H54 (cell line): ENCODE measurements at regions not wholly inside any gene's neighbourhood (a gene's known extent, or its start where the extent isn't known, plus 50 kb on each side); places are given as distances from the start of the nearest gene placed in this dataset.

ENCODE experiments used
- DNase-seq: peaks from one replicate; pipeline ENCODE4 v3.0.0; 2011; ENCODE audit warnings: low spot score, mixed read lengths; ENCODE audit not compliant: insufficient read length
- FAIRE-seq: peaks from 3 replicates; lab custom pipeline; 2011; peaks lifted over from hg19 to GRCh38; lab: Jason Lieb, UNC
- POLR2A ChIP-seq: IDR thresholded peaks from 2 replicates; pipeline ENCODE4 v1.6.1; 2011; ENCODE audit warnings: low read depth, mild to moderate bottlenecking, low read length

DNA sequence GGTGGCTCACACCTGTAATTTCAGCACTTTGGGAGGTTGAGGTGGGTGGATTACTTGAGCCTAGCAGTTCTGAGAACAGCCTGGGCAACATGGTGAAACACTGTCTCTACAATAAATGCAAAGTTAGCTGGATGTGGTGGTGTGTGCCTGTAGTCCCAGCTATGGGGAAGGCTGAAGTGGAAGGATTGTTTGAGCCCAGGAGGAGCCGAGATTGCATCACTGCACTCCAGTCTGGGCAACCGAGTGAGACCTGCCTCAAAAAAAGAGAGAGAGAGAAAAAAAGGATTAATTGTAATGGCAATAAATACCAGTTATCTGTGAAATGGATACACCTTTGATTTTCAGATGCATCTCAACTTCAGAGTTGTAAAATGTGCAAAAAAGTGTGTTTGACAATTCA, 58.8 kb downstream of the SPRY1 start:
- TF ChIP-seq POLR2A: no peak
- no peak for FAIRE-seq

DNA sequence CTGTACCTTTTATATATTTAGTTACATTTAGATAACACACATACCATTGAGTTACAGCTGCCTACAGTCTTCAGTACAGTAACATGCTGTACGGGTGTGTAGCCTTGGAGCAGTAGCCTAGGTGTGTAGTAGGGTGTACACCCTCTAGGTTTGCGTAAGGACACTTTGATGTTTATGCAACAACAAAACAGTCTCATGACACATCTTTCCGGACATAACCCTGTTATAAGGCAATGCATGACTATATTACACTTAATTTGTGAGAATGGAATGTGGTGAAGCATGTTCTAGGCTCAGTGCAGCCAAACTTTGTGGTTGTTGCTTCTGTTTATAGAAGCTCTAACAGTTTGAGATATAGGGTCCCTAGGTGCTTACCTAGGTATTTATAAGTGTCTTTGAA, 65.4 kb downstream of the SPRY1 start:
- TF ChIP-seq POLR2A: no peak
- DNase-seq: no peak

More for the DNA sequence above, 58.8 kb downstream of the SPRY1 start:
- no peak for DNase-seq

DNA sequence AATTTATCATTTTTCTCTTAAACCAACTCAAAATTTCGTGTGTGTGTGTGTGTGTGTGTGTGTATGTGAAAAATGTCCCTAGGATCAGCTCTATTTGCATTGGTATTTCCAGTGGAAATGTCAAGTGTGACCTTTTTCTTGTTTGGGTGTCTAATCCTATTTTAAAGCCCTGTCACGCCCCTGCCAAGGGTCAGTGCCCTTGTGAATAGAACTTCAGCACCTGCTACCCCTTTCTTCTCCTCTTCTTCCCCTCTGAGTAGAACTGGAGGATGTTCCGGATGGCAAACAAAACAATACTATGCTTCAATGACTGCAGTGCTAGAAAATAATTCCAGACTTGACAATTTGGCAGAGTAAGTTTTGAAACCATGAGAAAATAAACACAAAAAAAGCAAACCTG, 67.3 kb downstream of the SPRY1 start:
- no peak for FAIRE-seq
- no peak for TF ChIP-seq POLR2A
- no peak for DNase-seq

More for the DNA sequence above, 65.4 kb downstream of the SPRY1 start:
- FAIRE-seq: no peak

DNA sequence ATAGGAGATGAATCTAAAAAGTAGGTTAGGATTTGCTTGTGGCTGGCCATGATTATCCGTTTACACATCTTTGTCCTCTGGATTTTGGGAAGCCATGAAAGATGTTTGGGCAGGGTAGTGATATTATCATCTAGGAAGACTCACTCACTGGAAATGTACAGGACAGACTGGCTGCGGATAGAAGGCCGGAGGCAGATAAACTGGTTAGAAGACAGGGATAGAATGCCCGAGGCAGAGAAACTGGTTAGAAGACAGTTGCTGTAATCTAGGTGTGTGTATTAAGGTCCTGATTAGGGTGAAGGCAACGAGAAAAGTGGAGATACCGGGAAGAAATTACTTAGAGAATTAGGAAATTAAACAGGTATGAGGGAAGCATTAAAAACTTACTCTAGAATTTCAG, 68.8 kb downstream of the SPRY1 start:
- TF ChIP-seq POLR2A: no peak
- FAIRE-seq (no peak), DNase-seq (no peak)

DNA sequence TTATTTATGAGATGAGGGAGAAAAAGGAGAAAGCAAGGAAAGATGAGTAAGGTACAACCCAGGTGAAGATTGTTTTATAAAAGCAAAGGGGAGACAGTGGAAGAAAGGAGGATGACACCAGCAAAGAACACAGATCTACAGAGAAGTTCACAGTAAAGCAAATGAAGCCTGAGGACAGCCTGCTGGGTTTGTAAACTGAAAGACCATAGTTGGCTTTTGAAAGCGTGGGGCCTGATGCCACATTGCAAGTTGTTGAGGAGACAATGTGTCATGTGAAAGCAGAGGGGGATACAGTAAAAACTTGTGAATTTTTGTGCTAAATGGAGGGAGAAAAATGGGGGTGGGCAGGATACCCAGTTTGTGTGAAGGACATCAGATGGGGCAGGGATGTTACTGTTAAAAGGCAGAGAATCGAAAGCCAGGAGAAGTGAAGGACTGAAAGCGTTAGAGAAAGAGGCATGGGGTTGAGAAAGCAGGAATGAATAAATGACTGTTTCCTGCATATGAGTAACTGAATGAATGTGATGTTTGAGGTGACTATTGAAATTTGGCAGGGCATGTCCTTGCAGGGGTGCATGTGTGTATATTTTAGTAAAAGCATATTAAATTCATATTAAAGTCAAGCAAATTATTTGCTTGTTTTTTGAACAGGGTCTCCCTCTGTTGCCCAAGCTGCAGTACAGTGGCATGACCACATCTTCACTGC, 69.6 kb downstream of the SPRY1 start:
- no peak for DNase-seq
- TF ChIP-seq POLR2A: no peak
- no peak for FAIRE-seq

DNA sequence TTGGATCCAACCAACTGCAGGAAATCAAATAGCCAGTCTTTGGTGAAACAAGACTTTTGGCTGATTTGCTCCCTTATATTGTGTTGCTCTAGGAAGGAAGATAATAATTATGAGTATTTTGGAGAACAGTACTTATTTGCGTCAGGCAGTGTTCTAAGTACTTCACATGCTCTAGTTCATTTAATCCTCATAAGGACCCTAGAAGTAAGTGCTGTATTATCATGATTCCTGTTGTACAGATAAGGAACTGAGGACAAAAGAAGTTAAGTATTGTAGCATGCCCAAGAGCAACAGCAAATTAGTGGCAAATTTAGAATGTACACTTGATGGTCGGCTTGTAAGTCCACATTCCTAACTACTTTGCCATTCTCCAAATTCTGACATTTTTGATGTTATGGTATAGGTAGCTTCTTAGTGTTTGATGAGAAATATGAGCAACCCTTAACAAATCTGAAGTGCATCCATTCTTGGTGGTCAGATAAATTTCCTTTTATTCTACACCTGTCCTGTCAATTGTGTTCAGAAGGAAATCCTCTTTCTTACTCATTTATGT, 72.0 kb downstream of the SPRY1 start:
- FAIRE-seq: no peak

DNA sequence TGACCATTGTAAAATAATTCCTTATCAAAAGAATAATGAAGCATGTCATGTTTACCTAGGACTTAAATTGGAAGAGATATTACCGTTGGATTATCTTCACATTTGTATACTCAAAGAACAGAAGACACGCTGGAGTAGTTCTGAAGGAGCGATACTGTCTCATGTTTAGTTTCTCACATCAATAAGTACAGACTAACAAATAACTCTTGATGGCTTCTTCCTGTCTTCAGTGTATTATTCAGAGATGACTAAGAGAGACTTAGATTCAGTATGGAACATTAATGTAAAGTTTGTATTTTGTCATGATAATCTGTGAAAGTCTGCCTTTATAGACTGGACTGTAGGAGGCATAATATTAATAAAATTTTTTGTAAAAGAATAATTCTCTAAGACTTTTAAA, 72.7 kb downstream of the SPRY1 start:
- no peak for FAIRE-seq

More for the DNA sequence above, 72.0 kb downstream of the SPRY1 start:
- DNase-seq: no peak
- no peak for TF ChIP-seq POLR2A

DNA sequence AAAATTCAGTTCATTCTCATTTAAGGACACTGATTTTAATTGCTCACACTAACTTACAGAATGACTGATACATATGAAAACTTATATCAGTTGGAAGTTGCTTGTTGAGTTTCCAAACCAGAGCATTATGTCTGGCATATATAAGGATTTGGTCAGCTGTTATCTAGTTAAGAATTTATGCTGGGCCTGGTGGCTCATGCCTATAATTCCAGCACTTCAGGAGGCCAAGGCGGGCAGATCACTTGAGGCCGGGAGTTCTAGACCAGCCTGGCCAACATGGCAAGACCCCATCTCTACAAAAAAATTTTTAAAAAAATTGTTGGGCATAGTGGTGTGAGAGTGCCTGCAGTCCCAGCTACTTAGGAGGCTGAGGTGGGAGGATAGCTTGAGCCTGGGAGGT, 73.1 kb downstream of the SPRY1 start:
- no peak for TF ChIP-seq POLR2A
- no peak for DNase-seq
- FAIRE-seq: no peak

More for the DNA sequence above, 72.7 kb downstream of the SPRY1 start:
- TF ChIP-seq POLR2A: no peak
- no peak for DNase-seq

DNA sequence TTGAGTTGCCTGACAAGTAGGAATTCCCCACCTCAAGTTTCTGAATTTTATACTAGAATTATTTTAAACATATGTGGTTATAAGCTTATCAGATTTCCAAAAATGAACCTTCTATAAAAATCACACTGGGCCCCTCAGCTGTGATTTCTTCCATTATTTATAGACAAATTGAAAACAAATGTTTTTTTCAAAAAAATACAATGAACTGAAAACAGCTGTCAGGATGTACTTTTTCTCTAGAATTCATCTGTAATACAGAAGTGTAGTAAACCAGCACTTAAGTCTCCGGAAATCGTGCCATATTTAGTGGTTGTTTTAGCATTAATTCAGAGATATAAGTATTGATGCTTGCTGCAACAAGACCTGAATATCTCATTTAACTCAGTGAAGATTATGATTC, 74.0 kb downstream of the SPRY1 start:
- DNase-seq (no peak), FAIRE-seq (no peak)
- TF ChIP-seq POLR2A: no peak

DNA sequence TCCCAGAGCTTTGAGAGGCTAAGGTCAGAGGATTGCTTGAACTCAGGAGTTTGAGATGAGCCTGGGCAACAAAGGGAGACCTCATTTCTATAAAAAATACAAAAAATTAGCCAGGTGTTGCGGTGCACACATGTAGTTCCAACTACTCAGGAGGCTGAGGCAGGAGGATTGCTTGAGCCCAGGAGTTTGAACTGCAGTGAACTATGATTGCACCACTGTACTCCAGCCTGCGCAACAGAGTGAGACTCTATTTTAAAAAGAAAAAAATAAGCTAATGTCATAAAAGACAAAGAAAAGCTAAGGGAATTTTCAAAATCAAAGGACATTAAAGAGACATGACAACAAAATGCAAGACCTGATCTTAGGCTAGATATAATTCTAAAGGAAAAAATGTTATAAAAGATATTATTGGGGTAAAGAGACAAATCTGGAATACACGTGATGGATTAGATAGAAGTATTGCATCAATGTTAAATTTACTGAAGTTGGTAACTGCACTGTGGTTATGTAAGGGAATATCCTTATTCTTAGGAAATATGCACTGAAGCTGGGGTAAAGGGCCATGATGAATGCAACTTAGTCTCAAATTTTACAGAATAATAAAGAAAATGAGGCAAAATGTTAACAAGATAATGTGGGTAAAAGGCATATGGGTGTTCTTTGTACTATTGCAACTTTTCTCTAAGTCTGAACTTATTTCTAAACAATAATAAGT, 75.2 kb downstream of the SPRY1 start:
- DNase-seq (no peak), FAIRE-seq (no peak)

DNA sequence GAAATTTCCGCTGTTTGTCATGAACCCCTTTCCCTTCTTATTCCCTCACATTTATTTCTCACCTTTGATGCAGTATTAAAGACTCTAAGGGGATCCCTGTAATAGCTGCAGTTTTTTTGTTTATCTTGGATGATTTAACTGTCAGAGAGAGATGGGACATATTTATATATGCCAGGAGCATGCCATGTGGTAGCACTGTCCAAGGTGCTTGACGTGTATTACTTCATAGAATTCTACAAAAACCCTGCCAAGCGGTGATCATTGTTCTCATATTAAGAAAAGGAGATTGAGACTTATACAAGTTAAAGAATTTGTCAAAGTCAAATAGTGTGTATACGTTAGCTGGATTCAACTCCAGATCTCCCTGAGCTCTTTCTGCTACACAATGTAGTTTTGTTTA, 78.2 kb downstream of the SPRY1 start:
- no peak for DNase-seq
- no peak for FAIRE-seq
- TF ChIP-seq POLR2A: no peak

More for the DNA sequence above, 75.2 kb downstream of the SPRY1 start:
- TF ChIP-seq POLR2A: no peak

DNA sequence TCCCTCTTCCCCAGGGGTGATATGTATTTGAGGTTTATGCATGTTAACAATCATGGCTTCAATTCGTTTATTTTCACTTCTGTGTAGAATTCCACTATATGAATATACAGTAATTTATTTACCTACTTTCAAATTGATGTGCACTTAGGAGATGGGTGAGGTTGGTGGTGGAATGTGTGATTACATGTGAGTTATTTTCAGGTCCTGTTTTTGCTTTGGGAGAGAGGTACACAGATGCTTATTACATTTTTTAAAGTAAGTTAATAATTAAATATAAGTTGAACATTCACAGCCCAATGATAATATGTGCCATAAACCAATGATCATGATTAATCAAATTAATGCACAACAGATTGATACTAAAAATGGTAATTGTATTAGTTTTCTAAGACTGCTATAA, 79.5 kb downstream of the SPRY1 start:
- TF ChIP-seq POLR2A: no peak
- FAIRE-seq: no peak
- DNase-seq: no peak

DNA sequence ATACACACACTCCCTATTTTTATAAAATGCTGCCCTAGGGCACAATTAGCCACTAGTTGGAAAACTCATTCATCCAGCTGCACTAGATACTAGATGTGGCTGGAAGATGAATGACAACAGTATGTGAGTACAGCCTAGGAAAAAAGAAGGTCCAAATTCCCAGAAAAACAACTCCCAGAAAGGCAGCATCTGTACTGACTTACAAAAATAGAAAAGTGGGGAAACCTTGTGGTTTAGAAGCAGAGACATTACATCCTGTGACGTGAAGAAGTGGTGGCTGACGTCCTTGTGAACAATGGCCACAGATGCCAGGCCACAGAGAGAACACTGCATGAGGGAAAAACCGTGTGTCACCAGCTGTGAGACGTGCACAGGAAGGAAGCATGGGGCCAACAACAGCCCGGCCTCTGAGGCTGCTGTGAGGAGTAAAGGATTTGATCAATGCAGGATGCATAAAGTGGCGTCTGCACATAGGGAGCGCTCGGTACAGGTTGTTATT, 81.2 kb downstream of the SPRY1 start:
- FAIRE-seq (no peak), DNase-seq (no peak)
- TF ChIP-seq POLR2A: no peak

DNA sequence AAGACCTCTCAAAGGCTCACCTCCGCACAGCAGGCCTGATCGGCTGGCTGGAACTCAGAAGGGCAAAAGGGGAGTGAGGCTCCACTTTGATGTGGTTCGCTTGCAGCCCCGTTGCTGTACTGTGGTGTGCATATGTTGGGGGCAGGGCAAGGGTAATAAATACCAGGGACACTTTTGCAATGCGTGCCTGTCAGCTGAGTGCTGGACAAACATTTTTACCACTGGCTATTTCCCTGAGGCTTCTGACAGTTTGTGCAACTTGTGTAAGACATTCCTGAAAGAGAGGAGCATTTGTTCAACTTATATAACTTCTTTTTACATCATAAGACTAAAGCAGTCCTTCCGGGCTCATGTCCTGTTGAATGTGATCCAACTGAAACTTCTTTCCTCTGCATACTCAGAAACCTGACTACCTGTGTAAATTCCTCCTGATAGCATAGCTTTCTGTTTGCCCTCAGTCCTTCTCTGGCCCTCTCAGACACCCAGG, 82.3 kb downstream of the SPRY1 start:
- TF ChIP-seq POLR2A: no peak
- no peak for DNase-seq
- FAIRE-seq: no peak
